ENCODE measurements at regions not wholly inside any gene's neighbourhood (a gene's known extent, or its start where the extent isn't known, plus 50 kb on each side); places are given as distances from the start of the nearest gene placed in this dataset.
"Not testable (repeated sequence)": the region's sequence is repeated elsewhere in the genome, so short reads cannot be mapped to it uniquely, and the experiment has no call there.

DNA sequence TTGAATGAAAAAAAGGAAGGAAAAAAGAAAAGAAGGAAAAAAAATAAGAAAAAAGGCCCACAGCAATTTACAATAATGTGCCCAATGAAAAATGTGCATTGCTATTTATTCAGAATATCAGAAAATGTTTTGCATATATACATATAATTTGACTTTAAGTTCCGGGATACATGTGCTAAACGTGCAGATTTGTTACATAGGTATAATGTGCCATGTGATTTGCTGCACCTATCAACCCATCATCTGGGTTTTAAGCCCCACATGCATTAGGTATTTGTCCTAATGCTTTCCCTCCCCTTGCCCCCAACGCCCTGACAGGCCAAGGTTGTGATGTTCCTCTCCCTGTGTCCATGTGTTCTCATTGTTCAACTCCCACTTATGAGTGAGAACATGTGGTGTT lies 738.0 kb upstream of the CDH6 start:
- not testable (repeated sequence) for DNase-seq

DNA sequence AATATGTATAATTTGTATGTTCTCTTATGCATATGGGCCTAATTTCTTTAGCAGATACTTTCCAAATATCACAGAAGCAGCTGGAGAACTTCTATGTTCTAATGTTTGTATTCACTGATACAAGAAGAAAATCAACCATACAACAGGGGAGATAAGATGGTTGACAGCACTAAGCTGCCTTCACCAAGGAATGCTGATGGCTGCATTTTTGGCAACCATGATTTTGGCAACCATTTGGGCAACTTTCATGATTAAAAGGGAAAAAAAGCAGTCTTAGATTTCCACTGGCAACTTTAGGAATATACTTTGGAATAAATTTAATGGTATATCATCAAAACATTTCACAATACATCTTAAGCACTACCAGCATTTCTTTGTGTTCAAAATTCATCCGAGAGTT lies 740.3 kb upstream of the CDH6 start:
- DNase-seq = no peak

DNA sequence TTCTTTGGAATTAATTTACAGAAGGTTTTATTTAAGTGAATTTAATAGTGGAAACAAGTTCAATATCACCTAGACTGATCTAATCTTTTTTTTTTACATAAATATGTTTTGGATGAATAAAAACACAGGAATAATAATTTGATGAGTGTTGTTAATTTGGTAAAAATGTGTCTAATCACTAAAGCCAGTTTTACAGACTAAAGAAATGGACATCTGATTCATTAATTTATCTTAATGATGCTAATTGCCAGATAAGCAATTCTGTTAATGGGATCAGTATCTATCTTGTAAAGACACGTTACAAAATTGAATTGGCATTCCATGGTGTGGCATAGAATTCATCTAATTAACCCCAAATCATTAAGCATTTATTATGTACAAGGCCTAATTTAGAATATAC lies 743.3 kb upstream of the CDH6 start:
- no peak for DNase-seq

DNA sequence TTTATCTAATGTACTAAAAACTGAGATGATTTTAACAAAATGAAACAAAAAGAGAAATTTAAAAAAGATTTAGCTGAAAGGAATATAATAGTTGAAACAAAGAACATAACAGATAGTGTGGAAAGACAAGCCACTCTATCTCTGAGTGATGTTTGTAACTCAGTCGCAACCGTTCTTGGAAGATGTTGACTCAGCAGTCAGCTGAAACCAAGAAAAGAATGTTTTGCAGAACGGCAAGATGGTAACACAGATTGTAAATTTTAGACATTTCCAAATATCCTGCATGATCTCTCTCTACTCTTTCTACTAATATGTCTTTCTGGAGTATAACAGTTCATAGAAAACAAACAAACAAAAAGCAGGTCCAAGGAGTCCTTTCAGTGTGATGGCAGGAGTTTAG lies 746.1 kb upstream of the CDH6 start:
- no peak for DNase-seq

DNA sequence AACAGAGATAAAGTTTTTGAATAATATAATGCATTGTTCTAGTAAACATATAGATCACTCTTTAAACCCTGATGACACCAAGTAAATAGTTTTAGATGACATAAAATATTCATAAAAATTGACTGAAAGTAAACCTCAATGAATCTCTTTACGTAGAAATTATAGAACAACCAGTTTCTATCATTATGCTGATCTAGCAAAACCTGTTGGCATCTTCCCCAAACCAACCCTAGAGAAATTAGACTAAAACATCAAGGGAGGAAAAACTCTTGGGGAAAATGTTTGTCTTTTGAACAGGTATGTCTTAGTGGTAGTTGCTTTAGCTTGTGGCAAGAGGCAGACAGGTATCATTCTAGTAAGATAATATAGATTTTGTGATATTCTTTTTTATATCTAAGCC lies 747.0 kb upstream of the CDH6 start:
- no peak for DNase-seq

DNA sequence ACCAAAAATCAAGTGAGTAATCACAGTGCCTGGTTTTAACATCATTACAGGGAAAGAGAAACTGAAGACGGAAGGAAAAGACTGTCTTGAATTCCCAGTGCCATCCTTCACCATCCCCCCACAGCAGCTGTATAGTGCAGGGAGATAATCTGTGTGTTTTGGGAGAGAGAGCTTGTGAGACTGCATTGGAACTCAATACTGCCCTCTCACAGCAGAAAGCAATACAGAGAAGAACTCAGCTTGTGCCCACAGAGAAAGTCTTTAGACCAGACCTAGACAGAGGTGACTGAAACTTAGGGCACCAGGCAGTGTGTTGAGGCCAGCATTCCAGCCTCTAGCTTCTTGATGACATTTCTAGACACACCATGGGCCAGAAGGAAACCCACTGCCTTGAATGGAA lies 754.7 kb upstream of the CDH6 start:
- no peak for DNase-seq

DNA sequence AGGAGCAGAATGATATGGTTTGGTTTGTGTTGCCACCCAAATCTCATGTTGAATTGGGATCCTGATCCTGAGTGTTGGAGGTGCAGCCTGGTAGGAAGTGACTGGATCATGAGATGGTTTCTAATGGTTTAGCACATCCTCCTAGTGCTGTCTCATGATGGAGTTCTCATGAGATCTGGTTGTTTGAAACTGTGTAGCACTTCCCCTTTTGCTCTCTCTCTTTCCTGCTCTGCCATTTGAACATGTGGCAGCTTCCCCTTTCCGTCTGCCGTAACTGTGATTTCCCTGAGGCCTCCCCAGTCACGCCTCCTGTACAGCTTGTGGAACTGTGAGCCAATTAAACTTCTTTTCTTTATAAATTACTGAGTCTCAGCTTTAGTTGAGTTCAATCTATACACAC lies 756.8 kb upstream of the CDH6 start:
- DNase-seq = no peak

DNA sequence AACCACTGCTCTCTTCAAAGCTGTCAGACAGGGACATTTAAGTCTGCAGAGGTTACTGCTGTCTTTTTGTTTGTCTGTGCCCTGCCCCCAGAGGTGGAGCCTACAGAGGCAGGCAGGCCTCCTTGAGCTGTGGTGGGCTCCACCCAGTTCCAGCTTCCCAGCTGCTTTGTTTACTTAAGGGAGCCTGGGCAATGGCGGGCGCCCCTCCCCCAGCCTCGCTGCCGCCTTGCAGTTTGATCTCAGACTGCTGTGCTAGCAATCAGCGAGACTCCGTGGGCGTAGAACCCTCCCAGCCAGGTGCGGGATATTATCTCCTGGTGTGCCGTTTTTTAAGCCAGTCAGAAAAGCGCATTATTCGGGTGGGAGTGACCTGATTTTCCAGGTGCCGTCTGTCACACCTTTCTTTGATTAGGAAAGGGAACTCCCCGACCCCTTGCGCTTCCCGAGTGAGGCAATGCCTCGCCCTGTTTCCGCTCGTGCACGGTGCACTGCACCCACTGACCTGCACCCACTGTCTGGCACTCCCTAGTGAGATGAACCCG lies 764.5 kb upstream of the CDH6 start:
- not testable (repeated sequence) for DNase-seq

DNA sequence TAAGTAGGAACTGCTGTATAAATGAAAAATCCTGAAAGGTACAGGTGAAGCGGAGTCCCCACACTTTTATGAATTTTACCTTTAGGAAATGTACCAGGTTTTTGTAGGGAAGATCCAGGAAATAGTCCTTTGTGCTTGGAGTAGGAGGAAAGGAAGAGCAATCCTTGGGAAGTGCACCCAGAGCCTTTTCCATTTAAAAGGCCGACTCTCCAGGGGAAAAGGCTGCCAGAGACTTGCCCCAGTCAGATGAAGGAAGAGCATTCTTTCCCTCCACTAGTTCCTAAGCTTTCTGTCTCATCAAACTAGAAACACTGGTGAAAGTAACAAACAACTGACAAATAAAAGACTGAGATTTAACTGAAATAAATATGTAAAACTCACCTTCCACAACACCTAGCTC lies 779.4 kb upstream of the CDH6 start:
- DNase-seq = no peak

DNA sequence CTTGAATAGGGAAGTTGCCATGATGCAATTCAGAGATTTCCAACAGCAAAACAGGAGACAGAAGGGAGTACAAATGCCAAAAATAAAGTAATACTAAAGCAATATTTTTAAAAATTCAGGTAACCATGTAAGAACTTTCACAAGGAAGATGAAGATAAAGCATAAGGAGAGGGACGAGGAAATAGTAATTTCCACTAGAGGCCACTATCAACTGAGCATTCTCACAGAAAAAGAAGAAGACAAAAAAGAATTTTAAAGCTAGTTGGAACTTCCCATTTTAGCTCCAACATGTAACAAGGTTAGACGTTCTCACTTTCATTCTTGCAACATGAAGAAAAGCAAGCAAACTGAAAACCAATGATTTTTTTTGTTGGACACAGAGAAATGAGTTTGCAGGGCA lies 779.9 kb upstream of the CDH6 start:
- no peak for DNase-seq

DNA sequence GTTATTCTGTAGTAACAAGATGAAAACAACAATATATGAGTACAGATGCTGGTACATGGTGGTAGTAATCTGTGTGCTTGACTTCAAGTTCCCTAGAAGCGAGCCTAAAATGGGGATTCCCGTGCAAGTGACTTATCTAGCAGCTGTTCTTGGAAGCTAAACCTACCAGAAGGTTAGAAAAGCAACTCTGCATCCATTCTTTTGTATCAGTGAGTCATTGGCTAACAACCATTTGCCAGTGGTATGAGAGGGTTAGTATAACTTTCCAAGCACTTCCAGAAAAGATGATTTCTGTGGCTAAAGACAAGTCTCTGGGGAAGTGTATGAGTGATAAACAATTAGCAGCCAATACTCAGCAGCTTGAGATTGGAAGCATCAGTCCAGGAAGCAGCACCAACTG lies 787.7 kb upstream of the CDH6 start:
- no peak for DNase-seq

DNA sequence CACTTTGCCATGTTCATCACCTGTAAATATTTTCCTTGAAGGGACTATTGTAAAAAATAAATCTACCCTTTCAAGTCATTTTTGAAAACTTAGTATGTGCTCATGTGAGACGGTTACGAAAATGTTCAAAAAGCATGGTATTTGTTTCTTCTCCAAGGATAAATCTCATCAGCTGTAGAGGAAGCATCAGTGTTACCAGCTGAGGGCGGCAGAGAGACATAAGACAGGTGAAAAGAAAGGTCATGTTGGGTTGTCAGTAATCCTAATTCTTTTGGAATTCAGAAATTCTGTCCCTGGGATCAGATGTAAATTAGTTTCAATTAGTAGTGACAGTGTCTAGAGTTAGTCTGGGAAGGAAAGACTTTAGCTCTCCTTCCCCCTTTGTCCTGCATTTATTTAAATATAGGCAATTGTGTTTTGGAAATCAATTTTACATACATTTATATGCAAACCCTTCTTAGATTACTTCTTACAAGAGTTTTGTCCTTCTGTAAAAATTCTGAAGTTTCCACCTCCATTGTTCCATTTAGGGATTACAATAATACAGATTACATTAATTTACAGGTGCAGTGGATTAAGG lies 791.9 kb upstream of the CDH6 start:
- DNase-seq = no peak

DNA sequence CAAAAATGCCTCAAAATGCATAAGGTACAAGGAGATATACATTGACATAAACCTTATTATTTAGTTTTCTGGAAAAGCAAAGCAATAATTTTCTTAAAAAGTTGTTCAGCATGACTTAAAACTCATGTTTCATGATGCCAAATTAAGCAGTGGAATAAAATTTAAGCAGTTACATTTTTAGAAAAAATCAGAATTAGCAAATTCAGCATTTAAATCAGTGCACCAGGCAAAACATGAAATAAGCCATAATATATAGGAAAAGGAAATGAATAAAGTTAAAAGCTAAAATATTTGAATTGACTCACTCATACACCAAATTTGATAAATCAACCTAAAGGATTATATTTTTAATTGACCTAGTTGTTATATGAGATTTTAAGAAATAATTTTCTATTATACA lies 795.1 kb upstream of the CDH6 start:
- DNase-seq = no peak

DNA sequence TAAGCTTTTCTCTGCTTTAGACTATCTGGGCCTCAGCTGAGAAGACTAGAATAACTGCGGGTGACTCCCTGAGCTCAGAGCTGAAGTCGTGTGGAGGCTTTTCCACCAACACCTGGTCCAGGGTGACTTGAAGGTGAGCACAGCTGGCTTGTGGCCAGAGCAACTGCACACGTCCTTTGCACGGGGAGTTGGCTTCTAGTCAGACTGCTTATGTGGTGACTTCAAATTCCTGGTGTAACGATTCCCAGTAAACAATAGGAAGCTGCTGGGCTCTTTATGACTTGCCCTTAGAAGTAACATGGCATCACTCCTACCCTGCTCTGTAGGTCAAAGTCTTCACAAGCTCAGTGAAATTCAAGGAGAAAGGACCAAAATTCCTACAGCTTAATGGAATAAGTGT lies 800.6 kb upstream of the CDH6 start:
- DNase-seq = no peak

DNA sequence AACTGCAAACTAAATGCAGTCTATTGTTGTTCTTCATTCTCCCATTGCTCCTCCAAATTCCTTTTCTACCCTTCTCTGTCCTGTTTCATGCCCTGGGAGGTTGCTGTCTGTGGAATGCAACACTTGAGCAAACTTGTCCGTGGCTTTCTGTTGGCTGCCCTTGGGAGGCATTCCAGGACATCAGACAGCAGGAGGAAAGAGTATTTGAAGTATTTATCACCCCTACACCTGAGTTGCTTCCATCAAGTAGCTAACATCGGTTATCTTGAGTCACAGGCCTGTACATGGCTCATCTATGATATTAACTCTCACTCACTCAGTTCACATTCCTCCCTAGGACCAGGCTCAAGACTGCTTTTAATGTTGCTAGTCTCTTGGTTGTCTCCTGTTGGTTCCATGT lies 803.4 kb upstream of the CDH6 start:
- no peak for DNase-seq

DNA sequence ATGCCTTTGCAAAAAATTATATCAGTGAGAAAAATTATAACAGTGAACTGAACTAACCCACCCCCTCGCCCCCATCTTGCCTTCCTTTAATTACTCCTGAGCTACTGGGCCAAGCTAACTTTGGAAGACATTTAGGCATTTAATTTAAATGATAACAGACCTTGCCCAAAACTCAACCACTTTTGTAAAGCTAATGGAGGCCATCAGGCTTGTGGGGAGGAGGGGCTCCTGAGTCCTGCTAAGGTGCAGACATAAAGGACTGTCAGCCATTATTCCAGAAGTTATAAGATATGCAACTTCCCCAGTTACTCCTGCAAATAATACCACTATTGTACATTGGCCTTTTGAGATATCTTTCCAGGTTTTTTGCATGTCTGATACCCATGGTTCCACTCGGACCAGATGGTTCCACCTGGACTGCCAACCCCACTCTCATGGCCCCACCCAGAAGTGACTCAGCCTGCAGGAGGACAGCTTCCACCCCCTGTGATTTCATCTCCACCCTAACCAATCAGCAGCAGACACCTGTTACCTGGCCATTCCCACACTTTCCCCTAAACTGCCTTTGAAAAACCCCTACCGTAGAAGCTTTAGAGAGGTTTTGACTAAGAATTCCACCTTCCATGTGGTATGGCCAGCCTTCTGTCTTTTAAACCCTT lies 805.4 kb upstream of the CDH6 start:
- no peak for DNase-seq

DNA sequence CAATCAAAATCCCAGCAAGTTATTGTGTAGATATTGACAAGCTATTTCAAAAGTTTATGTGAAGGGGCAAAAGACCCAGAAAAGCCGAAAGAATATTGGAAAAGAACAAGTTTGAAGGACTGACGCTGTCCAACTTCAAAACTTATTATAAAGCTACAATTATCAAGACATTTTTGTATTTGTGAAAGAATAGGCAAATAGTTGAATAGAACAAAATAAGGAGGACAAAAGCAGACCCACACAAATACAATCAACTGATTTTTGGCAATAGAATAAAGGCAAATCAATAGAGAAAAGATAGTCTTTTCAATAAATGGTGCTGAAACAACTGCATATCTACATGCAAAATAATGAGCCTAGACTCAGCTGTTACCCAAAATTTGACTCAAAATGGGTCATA lies 807.7 kb upstream of the CDH6 start:
- DNase-seq = no peak

DNA sequence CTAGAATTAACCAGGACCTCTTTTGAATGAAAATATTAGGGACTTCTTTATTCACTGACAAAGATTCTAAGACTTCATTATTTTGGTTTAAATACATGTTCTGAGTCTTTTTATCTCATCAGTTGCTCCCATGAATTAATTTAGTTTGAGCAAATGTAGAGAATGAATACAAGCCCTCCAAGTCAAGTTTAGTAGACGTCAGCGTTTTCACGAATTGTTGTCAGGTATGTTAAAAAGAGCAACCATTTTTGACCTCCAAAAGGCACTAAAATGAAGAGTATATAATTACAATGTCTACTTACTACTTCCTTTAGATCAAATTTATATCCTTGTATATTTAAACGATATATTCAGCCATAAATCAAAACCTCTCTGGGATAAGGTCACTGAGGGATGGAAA lies 809.3 kb upstream of the CDH6 start:
- no peak for DNase-seq

DNA sequence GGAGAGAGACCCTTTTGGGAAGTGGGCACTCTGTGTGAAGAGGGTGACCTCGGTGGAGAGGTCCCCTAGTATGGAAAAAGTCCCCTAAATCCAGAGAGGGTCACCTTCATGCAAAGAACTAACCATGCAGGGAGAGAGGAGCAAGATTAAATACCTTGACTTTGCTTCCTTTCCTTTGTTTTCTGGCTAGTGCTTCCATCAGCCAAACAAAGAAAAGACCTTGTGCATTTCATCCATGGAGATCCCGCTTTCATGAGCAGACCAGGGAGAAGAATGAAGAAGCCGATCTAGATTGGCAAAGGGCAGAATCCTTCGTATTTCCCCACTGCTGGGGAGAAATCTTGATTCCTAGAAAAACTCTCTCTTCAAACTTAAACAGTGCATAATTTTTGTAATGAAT lies 813.3 kb upstream of the CDH6 start:
- DNase-seq = no peak

DNA sequence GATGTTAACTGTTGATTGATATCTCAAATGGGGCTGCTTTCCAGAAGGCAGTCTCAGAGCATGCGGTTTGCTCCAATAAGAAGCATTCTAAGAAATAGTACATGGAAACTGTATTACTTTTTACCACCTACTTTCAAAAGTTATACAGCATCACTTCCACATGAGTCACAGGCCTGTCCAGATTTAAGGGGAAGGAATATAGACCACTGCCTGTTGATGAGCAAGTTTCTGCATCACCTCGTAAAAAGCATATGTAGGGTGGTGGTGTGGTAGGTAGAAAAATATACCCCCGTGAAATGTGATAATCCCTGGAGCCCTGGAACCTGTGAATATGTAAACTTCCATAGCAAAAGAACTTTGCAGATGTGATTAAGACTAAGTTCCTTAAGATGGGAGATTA lies 816.6 kb upstream of the CDH6 start:
- no peak for DNase-seq

DNA sequence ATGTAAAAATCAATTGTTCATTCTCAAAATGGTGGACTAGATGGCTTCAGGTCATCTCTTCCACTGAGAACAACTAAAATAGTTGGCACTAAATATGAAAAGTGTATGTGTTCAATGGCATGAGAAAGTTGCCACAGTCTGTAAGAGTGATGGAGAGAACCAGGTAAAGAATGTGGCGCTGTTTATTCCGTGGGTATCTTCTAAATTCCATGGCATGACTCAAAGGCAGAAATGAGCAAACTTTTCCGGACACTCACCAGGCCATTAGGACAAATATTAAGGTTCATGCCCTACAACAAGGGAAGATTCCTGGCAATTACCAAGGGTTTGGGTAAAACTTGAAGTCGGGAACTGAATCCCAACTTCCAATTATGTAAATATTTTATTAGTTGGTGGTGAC lies 825.4 kb upstream of the CDH6 start:
- no peak for DNase-seq

DNA sequence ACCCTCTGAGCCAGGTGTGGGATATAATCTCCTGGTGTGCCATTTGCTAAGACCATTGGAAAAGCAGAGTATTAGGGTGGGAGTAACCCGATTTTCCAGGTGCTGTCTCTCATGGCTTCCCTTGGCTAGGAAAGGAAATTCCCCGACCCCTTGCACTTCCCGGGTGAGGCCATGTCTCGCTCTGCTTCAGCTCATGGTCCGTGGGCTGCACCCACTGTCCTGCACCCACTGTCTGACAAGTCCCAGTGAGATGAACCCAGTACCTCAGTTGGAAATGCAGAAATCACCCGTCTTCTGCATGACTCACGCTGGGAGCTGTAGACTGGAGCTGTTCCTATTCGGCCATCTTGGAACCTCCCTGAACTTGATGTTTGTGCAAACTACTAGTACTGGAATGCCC lies 828.5 kb upstream of the CDH6 start:
- not testable (repeated sequence) for DNase-seq

DNA sequence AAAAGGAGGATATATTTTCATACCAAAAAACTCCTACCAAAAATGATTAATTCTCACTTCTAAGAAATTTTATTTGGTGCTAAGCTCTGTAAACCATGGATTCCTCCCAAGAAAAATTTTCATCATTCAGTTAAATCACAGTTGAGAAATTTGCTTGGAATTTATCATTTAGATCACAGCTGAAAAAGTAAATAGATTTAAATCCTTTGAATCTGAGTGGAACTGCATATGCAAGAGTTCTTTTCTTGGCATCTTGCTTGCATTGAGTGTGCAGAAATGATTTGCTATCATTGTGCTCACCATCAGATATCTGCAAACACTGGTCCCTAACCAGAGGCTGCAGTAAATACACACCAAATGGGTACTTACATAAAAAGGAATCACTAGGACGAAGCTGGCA lies 836.1 kb upstream of the CDH6 start:
- no peak for DNase-seq

DNA sequence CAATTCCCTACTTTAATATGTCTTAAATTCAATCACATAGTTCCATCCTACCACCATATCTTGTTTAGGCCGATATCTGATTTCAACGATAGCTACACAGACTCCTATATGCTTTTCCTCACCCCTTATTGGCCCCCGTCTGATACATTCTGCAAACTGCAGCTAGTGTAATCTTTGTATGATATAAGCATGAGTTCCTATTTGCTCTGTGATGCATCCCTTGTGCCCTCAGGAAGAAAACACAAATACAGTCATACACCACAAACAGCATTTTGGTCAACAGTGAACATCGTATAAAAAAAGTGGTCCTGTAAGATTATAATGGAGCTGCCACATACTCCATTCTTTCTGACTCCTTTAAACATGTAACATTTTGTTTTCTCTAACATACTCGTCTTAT lies 837.8 kb upstream of the CDH6 start:
- no peak for DNase-seq

DNA sequence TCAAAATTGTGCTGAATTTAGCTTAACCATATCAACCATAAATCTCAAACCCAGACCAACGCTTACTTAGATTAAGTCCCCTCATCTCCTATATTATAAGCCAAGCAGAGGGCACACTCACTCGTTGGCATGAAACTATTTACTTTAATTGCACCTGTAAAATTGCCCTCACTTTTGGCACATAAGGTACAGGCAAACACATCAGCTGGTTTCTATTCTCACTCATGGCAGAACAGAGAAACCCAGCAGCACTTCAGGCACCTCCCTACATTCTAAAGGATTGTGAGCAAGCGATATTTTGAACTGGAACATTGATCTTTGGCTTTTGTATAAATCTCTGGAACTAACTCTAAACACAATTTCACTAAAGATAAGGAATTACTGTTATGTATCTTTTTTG lies 845.6 kb upstream of the CDH6 start:
- DNase-seq = no peak
